Hepatocyte (in vitro differentiated cells): ENCODE measurements at regions not wholly inside any gene's neighbourhood (a gene's known extent, or its start where the extent isn't known, plus 50 kb on each side); places are given as distances from the start of the nearest gene placed in this dataset.
A peak's percentile ranks its signal among the peaks of the same experiment; 100 is the strongest.

Experiments
- DNase-seq: peaks from one replicate; pipeline ENCODE4 v3.0.0-alpha.2; 2016; ENCODE audit warnings: low spot score
- H2AFZ ChIP-seq: fragments of 200-600 bp; sonication (generic); 2 replicates; pipeline ENCODE4 v1.6.0; 2016; ENCODE audit warnings: antibody characterized with exemption, mild to moderate bottlenecking
- H3K27ac ChIP-seq: fragments of 200-600 bp; sonication (generic); 2 replicates; pipeline ENCODE4 v1.5.1; 2016; ENCODE audit warnings: mild to moderate bottlenecking
- H3K27me3 ChIP-seq: fragments of 200-600 bp; sonication (generic); 2 replicates; pipeline ENCODE4 v1.6.1; 2016
- H3K36me3 ChIP-seq: fragments of 200-600 bp; sonication (generic); replicated peaks from 2 replicates; pipeline ENCODE4 v1.5.1; 2016; ENCODE audit warnings: low read depth; ENCODE audit not compliant: insufficient read depth
- H3K4me1 ChIP-seq: fragments of 200-600 bp; sonication (generic); 2 replicates; pipeline ENCODE4 v1.5.1; 2016; ENCODE audit warnings: mild to moderate bottlenecking, moderate library complexity; ENCODE audit not compliant: insufficient read depth
- H3K4me2 ChIP-seq: fragments of 200-600 bp; sonication (generic); 2 replicates; pipeline ENCODE4 v1.6.0; 2016
- H3K4me3 ChIP-seq: fragments of 200-600 bp; sonication (generic); 2 replicates; pipeline ENCODE4 v1.5.1; 2016; ENCODE audit warnings: mild to moderate bottlenecking
- H3K79me2 ChIP-seq: fragments of 200-600 bp; sonication (generic); 2 replicates; pipeline ENCODE4 v1.6.0; 2017; ENCODE audit warnings: mild to moderate bottlenecking
- H3K9me2 ChIP-seq: fragments of 200-600 bp; sonication (generic); replicated peaks from 2 replicates; pipeline ENCODE4 v1.6.0; 2017; ENCODE audit warnings: mild to moderate bottlenecking; ENCODE audit not compliant: insufficient read depth
- H3K9me3 ChIP-seq: fragments of 200-600 bp; sonication (generic); 2 replicates; pipeline ENCODE4 v1.5.1; 2016; ENCODE audit warnings: low read depth, mild to moderate bottlenecking
- H4K20me1 ChIP-seq: fragments of 200-600 bp; sonication (generic); 2 replicates; pipeline ENCODE4 v1.6.0; 2016; ENCODE audit warnings: mild to moderate bottlenecking; ENCODE audit not compliant: insufficient read depth, poor library complexity, severe bottlenecking
- CTCF ChIP-seq: fragments of 200-600 bp; sonication (generic); IDR thresholded peaks from 2 replicates; pipeline ENCODE4 v1.5.1; 2016; ENCODE audit warnings: antibody characterized with exemption, mild to moderate bottlenecking; ENCODE audit not compliant: poor library complexity
- EZH2 ChIP-seq: fragments of 200-600 bp; sonication (generic); IDR thresholded peaks from 2 replicates; pipeline ENCODE4 v1.6.1; 2016; ENCODE audit warnings: antibody characterized with exemption, mild to moderate bottlenecking, borderline replicate concordance
- EZH2phosphoT487 ChIP-seq: fragments of 200-600 bp; sonication (generic); IDR thresholded peaks from one replicate; pipeline ENCODE4 v1.6.1; 2018; ENCODE audit warnings: antibody characterized with exemption, mild to moderate bottlenecking, low read depth, moderate library complexity; ENCODE audit not compliant: unreplicated experiment, severe bottlenecking
- WGBS: methylation state at CpG from one replicate; pipeline ENCODE4 v1.1.6; 2016; ENCODE audit warnings: low lambda C conversion rate; ENCODE audit errors: missing lambda C conversion rate; 5-methylcytosine and 5-hydroxymethylcytosine counted together

GRCh38 chr6:85126485-85127167, 323.3 kb upstream of the NT5E start:
- Histone ChIP-seq H3K9me2 (no peaks in the 10 kb centered on the region), H4K20me1 (no peaks in the 10 kb centered on the region), H3K27me3 (peaks cover 5% of the 10 kb centered on the region), H3K4me2 (peak overlapping the region; percentile 43), H3K9me3 (no peaks in the 10 kb centered on the region), H2AFZ (no peak overlapping the region), H3K27ac (no peak overlapping the region), H3K36me3 (no peaks in the 10 kb centered on the region), H3K79me2 (no peaks in the 10 kb centered on the region), H3K4me1 (no peaks in the 10 kb centered on the region), H3K4me3 (no peak overlapping the region)
- peak; percentile 66 for DNase-seq
- TF ChIP-seq EZH2phosphoT487 (no peak), CTCF (peak; percentile 61)
- 35% methylated on average over 11 of the region's 11 CpGs for WGBS

GRCh38 chr6:85125526-85125925, 324.4 kb upstream of the NT5E start:
- peaks cover 5% of the 10 kb centered on the region for H3K27me3 ChIP-seq
- no peak for DNase-seq
- WGBS: 74% methylated on average over 3 of the region's 3 CpGs
- no peaks in the 10 kb centered on the region for H3K36me3 ChIP-seq
- H3K4me2 ChIP-seq: no peak overlapping the region
- H3K9me2 ChIP-seq: no peaks in the 10 kb centered on the region
- TF ChIP-seq EZH2phosphoT487: no peak
- TF ChIP-seq EZH2: no peak
- no peak for TF ChIP-seq CTCF
- H3K4me1 ChIP-seq: no peaks in the 10 kb centered on the region
- H3K4me3 ChIP-seq: no peak overlapping the region
- H3K79me2 ChIP-seq: no peaks in the 10 kb centered on the region
- H3K9me3 ChIP-seq: no peaks in the 10 kb centered on the region
- no peaks in the 10 kb centered on the region for H4K20me1 ChIP-seq
- H3K27ac ChIP-seq: no peak overlapping the region
- no peak overlapping the region for H2AFZ ChIP-seq

- Histone ChIP-seq H2AFZ (no peak overlapping the region), H3K4me3 (no peak overlapping the region), H3K36me3 (no peaks in the 10 kb centered on the region), H3K4me1 (no peaks in the 10 kb centered on the region), H3K27ac (no peak overlapping the region), H4K20me1 (no peaks in the 10 kb centered on the region), H3K9me2 (no peaks in the 10 kb centered on the region), H3K4me2 (no peak overlapping the region), H3K79me2 (no peaks in the 10 kb centered on the region), H3K9me3 (no peaks in the 10 kb centered on the region), H3K27me3 (peaks cover 5% of the 10 kb centered on the region)
- WGBS: 88% methylated on average over 1 of the region's 1 CpG
- no peak for TF ChIP-seq EZH2
- TF ChIP-seq CTCF: no peak
- no peak for TF ChIP-seq EZH2phosphoT487
- DNase-seq: no peak
These were observed 325.2 kb upstream of the NT5E start for GRCh38 chr6:85124472-85125354.
